Adrenal gland (tissue), 9 donors: ENCODE measurements at regions not wholly inside any gene's neighbourhood (a gene's known extent, or its start where the extent isn't known, plus 50 kb on each side); places are given as distances from the start of the nearest gene placed in this dataset.

Source experiments
- DNase-seq, 7 donors: peaks; one replicate each; pipeline ENCODE4 v3.0.0-alpha.2; 2019 to 2020
- H3K27ac ChIP-seq, 5 donors: fragments of 200-600 bp; sonication (generic) in 4 of 5; 1 replicate in 3 of 5; 2 replicates in 2 of 5; pipeline versions ENCODE4 v1.5.1 to v1.8.0; 2016 to 2020; ENCODE audit warnings: mild to moderate bottlenecking in 1 of 5
- H3K27me3 ChIP-seq: fragments of 200-600 bp; 2 replicates; pipeline ENCODE4 v1.8.0; 2021
- H3K36me3 ChIP-seq, 2 donors: fragments of 200-600 bp; replicated peaks in 1 of 2; 1 replicate in 1 of 2; 2 replicates in 1 of 2; pipeline versions ENCODE4 v1.5.1 to v1.8.0; 2018 to 2022
- H3K4me1 ChIP-seq, 2 donors: fragments of 200-600 bp; replicated peaks in 1 of 2; 1 replicate in 1 of 2; 2 replicates in 1 of 2; pipeline versions ENCODE4 v1.5.1 to v1.8.0; 2018 to 2021
- H3K4me3 ChIP-seq, 4 donors: fragments of 200-600 bp; sonication (generic) in 3 of 4; one replicate each; pipeline ENCODE4 v1.5.1; 2016 to 2018
- H3K9me3 ChIP-seq, 3 donors: fragments of 200-600 bp; sonication (generic) in 1 of 3; replicated peaks in 1 of 3; 1 replicate in 2 of 3; 2 replicates in 1 of 3; pipeline versions ENCODE4 v1.5.1 to v1.8.0; 2016 to 2021
- CTCF ChIP-seq, 6 experiments: fragments of 450-650 bp in 4 of 6; fragments of 200-600 bp in 2 of 6; sonication (generic) in 1 of 6; IDR thresholded peaks; 1 replicate in 5 of 6; 2 replicates in 1 of 6; pipeline versions ENCODE4 v1.5.1 to v1.8.0; 2016 to 2021; ENCODE audit warnings: antibody characterized with exemption in 6 of 6, mild to moderate bottlenecking in 2 of 6, moderate library complexity in 1 of 6
- POLR2A ChIP-seq, 2 donors: fragments of 450-650 bp; IDR thresholded peaks; one replicate each; pipeline ENCODE4 v1.6.1; 2017; ENCODE audit warnings: antibody characterized with exemption in 2 of 2, mild to moderate bottlenecking in 2 of 2, moderate library complexity in 1 of 2
- WGBS, 4 donors: extraction: QIAGEN DNeasy Blood & Tissue Kit in 2 of 4; methylation state at CpG; one replicate each; pipeline versions ENCODE4 v1.1.5 to v1.1.7; 2013 to 2017; 5-methylcytosine and 5-hydroxymethylcytosine counted together
- intact Hi-C, 2 donors: fragments of 100-400 bp; cut with DNase I; formaldehyde crosslinking; loops; one replicate each; pipeline versions ENCODE4 v1.14.1 to v1.15.0; 2022 to 2023
- donor health status: healthy with polysubstance abuse.
- donor health status: Bipolar disorder and iron deficiency.
- donor health status: DM: yes; HTN: yes; CAD: no.
- donor health status: DM: no; HTN: no; CAD: no.
- donor health status: DM: no; HTN: no; CAD: no.

- H3K4me1 ChIP-seq = no peaks in the 10 kb centered on the region
- no peak for DNase-seq
- H3K27me3 ChIP-seq = no peaks in the 10 kb centered on the region
- H3K27ac ChIP-seq = no peak overlapping the region
- WGBS, 4 donors = 64 to 79% (median 71%) methylated on average over 3 of the region's 3 CpGs
- H3K9me3 ChIP-seq = no peaks in the 10 kb centered on the region
- intact Hi-C loops = no loop called here
- H3K4me3 ChIP-seq = no peak overlapping the region
- no peak for TF ChIP-seq CTCF (IDR thresholded peaks at IDR 0.05)
- no peak for TF ChIP-seq POLR2A (IDR thresholded peaks at IDR 0.05)
- H3K36me3 ChIP-seq = no peaks in the 10 kb centered on the region
Observed at GRCh38 chr2:107591561-107592279, 235.0 kb upstream of the RGPD4 start.

- no peaks in the 10 kb centered on the region for H3K27me3 ChIP-seq
- intact Hi-C loops = no loop called here
- 39 to 50% (median 40%) methylated on average over 4 of the region's 4 CpGs for WGBS, 4 donors
- no peak for DNase-seq
- TF ChIP-seq POLR2A (IDR thresholded peaks at IDR 0.05) (no peak), CTCF (IDR thresholded peaks at IDR 0.05) (no peak)
- no peaks in the 10 kb centered on the region for H3K4me1 ChIP-seq
- H3K27ac ChIP-seq = no peak overlapping the region
- H3K9me3 ChIP-seq = no peaks in the 10 kb centered on the region
- H3K36me3 ChIP-seq = no peaks in the 10 kb centered on the region
- H3K4me3 ChIP-seq = no peak overlapping the region
Observed at GRCh38 chr2:107592280-107592624, 234.4 kb upstream of the RGPD4 start.

GRCh38 chr2:107595285-107595684 lies 231.4 kb upstream of the RGPD4 start:
- no peaks in the 10 kb centered on the region for H3K27me3 ChIP-seq
- no peaks in the 10 kb centered on the region for H3K9me3 ChIP-seq
- intact Hi-C loops = no loop called here
- no peak overlapping the region for H3K27ac ChIP-seq
- H3K36me3 ChIP-seq = no peaks in the 10 kb centered on the region
- H3K4me3 ChIP-seq = no peak overlapping the region
- DNase-seq = no peak
- 83 to 86% (median 85%) methylated on average over 5 of the region's 5 CpGs for WGBS, 4 donors
- H3K4me1 ChIP-seq = no peaks in the 10 kb centered on the region
- TF ChIP-seq POLR2A (IDR thresholded peaks at IDR 0.05) = no peak
- no peak for TF ChIP-seq CTCF (IDR thresholded peaks at IDR 0.05)

DNA sequence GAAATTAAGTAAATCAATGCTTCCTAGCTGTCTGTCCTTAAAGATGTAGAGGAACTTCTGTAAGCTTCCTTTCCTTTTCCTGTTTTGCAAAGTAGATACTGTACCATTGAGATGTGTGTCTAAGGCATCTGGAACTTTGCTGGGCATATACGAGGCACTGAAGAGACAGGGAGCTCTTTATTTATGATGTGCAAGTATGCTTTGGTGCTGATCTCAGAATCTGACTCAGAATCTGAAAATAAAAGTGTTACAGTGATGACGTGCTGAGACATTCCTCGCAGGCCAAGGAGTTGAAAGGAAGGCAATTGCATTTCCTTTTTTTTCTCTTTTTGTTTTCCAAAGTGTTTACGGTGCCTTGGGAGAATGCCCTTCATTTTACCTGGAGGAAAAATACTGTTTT lies 230.9 kb upstream of the RGPD4 start:
- 54 to 59% (median 56%) methylated on average over 4 of the region's 4 CpGs for WGBS, 4 donors
- Histone ChIP-seq H3K27ac (no peak overlapping the region), H3K9me3 (no peaks in the 10 kb centered on the region), H3K4me1 (no peaks in the 10 kb centered on the region), H3K36me3 (no peaks in the 10 kb centered on the region), H3K4me3 (no peak overlapping the region), H3K27me3 (no peaks in the 10 kb centered on the region)
- no peak for TF ChIP-seq CTCF (IDR thresholded peaks at IDR 0.05)
- TF ChIP-seq POLR2A (IDR thresholded peaks at IDR 0.05) = no peak
- intact Hi-C loops = no loop called here
- no peak for DNase-seq
